GM21515 (cell line): ENCODE measurements at regions not wholly inside any gene's neighbourhood (a gene's known extent, or its start where the extent isn't known, plus 50 kb on each side); places are given as distances from the start of the nearest gene placed in this dataset.

ENCODE experiments used
- ATAC-seq: cut with Tn5 transposase; IDR thresholded peaks from one replicate; pipeline ENCODE4 v1.9.1; 2021; ENCODE audit not compliant: unreplicated experiment

DNA sequence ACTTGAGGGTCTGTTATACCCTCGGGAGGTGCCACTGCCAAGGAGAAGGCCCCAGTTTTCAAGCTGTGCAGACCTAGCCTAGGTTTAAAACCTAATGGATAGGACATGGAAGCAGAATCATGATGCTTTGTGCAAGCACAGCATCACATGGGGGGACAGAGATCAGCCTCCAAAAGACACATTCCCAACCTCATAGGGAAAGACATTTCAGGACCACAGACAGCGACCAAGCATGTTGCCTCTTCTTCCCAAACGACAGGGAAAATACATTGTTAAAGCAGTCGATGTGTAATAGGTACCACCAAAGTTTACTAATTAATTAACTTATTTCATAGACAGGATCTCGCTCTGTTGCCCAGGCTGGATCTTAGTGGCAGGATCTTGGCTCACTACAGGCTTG, 573.9 kb downstream of the TCERG1L start:
- no peak for ATAC-seq

DNA sequence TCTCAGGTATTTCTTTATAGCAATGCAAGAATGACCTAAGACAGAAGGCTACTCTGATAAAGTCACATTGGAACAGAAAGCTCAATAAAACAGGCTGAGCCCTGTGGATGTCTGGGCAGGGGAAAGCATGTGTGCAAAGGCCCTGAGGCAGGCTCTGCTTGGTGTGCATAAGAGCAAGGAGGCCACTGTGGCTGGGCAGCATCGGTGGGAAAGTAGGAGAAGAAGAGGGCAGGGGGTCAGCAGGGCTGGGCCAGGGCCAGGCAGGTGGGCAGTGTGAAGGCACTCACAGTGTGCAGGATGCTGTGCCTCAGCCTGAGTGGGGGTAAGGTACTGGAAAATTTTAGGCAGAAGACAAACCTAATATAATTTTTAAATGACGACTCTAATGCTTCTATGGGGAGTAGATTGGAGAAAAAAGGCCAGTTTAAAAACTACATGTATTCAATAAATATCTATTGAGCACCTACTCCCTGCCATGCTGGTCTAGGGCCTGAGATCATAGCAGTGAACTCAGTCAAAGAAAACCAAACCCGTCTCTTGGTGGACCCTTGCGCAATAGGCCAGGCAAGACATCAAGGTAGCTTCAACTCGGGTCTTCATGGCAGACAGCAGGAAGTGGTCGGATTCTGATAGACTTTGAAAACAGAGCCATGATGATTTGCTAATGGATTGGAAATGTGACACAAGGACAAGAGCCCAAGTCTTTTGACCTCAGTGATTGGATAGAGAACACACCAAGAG, 572.3 kb downstream of the TCERG1L start:
- ATAC-seq = no peak

GRCh38 chr10:130739757-130740145, 571.8 kb downstream of the TCERG1L start:
- ATAC-seq = no peak

DNA sequence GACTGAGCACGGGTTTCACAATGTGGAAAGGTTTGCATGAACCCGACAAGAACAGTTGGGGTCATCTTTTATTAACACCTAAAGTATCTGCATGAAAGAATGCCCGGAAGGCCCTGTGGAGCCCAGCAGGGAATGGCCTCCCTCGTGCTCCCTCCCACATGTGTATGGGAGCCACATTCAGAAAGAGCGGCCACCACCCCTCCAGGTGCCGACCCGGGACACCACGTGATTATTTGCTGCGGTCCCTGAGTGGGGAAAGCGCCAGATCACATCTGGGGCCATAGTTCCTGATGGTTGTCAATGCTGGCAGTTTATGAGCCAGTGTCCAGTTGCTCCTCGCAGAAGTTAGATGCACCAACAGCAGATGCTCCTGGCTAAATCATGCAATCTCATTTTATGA, 571.4 kb downstream of the TCERG1L start:
- ATAC-seq = no peak

DNA sequence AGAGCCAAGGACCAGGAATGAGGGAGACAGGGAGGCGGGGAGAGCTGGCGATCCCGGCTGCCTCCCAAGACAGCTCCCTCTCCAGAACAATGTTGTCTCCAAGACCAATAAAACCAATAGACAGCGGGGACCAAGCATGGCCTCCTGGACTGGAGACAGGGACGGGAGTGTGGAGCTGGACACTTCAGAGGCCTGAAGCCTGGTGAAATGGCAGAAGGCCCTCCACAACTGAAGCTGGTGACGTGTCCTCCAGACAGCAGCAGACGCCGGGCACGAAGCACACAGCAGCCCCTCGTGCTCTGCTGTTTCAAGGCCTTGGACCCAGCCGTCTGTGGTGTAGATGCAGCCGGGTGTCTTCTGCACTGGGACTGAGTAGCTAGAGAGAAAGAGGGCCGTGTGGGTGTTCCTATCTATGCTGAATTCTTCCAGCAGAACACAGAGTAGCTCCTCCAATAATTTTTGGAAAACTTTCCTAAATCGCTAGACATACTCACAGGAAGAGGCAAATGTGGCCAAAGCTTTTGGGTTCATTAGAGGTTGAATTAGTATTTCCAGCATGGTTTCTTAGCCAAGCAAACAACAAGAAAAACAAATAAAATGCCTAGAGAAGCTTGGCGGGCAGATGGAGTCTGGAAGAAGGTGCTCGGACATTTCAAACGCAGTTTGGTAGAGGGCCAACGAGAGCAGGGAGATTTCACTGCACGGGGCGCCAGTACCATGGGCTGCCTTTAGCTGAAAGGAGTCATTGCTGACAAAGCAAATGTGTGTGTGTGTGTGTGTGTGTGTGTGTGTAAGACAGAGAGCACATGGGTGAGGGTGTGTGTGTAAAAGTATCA, 570.4 kb downstream of the TCERG1L start:
- no peak for ATAC-seq

GRCh38 chr10:130741901-130742855, 569.3 kb downstream of the TCERG1L start:
- no peak for ATAC-seq

DNA sequence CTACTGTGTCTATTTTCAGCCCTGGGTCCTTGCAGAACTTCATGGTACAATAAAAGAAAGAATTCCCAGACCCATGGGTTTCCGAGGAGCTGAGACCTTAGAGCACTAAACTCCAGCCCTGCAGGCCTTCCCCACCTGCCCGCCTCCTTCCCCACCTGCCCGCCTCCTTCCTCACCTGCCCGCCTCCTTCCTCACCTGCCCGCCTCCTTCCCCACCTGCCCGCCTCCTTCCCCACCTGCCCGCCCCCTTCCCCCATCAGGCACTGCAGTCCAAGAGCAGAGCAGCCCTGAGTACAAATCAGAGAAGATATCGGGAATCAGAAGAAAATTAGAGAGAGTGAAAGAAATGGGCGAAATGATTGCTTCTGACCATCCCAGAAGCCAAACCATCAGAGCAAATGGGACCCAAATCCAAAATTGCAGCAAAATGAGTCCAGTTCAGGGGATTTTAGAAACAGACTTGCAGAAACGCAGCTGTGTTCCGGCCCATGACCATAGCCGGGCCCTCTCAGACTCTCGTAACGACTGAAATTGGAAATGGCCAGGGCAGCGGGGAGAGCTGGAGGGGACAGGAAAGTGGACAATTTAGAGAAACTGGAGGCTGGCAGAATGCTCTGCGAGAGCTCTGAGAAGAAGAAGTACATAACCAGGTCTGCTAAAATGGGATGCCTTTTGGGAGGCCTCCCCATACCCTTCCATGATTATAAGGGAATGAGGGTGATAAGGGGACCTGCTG, 568.4 kb downstream of the TCERG1L start:
- ATAC-seq = no peak

DNA sequence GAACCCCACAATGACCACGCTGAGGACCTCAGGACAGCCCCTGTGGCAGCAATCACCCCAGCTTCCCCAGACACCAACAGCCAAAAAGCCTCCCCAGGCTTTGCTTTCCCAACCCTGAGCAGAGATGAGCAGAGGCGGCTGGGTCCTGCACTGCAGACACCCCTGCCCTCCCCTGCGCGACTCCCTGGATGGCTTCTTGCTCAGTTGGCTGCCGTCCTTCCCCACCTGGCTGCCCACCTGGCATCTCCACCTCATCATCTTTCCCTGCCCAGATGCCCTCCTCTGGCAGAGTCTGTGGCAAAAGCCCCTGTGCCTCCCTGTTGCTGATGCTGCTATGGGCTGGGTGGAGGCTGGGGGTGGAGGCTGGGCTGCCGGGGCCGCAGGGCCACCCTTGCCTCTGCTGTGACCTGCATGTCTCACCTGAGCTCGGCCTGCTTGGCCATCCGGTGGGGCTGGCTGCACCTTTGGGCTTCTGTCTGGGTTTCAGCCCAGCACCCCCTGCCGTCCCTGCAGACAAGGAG, 567.7 kb downstream of the TCERG1L start:
- ATAC-seq = no peak

GRCh38 chr10:130744631-130745030, 566.9 kb downstream of the TCERG1L start:
- no peak for ATAC-seq

DNA sequence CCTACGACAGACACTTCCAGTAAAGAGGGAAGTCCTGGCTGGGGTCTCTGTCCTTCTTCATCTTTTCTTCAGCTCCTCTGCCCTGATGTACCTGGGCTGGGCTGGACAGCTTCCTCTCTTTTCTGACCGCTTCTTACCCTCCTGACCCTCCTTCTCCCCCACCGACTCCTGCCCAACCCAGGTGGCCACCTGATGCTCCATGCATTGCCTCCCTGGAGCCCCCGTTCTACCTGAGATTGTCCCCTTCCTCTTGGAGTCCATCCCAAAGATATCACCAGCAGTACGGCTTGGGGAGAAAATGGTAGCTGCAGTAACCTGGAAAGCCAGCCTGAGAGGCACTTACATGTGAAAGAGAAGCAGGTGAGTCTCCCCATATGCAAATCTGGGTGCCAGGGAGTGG, 566.3 kb downstream of the TCERG1L start:
- ATAC-seq = no peak

DNA sequence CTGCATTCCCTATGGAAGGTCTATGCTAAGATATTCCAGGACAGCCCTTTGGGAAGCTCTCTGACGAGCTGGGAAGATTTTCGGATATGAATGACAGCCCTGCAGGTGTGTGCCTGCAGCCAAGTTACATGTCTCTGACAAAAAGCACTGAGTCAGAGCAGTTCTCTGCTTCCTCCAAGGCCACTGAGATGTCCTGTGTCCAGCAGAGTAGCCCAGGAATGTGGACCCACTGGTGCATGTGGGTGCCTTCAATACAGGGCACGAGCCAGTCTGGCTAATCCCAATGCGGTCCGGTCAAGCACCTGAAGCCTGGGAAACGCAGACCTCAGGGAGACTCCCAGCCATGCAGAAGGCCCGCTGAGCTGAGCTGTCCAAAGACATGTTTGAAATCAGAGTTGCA, 565.7 kb downstream of the TCERG1L start:
- ATAC-seq = no peak

DNA sequence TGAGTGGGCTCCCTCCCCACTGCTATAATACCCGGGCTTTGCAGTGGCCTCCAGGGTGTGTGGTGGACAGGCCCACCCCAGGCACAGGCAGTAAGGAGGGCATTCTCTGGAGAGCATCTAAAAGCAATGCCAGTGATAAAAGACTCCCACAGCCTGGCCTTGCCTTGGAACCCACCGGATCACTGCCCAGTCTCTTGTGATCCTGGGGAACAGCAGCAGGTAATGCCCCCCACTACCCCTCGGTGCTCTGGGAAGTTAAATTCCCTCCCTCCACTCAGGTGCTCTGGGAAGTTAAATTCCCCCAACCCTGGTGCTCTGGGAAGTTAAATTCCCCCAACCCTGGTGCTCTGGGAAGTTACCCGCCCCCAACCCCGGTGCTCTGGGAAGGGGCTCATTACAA, 565.2 kb downstream of the TCERG1L start:
- ATAC-seq = no peak

DNA sequence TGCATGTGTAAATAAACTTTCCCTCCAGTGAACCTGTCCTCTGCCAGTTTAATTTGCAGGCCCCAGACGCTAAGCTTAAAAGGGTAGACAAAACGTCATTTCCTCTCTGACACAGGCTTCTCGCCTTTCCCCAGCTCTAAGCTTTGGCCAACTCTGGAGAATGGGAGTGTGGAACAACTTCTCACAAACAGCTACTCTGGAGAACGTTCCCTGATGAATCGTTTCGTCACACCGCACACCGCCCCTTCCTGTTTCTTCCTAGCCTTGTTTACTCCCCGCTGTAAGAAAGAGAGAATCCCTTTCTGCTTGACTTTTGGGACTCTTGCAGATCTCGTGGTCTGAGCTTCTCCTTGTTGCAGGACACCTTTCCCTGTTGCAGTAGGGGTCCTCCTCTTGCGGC, 564.2 kb downstream of the TCERG1L start:
- ATAC-seq = no peak

DNA sequence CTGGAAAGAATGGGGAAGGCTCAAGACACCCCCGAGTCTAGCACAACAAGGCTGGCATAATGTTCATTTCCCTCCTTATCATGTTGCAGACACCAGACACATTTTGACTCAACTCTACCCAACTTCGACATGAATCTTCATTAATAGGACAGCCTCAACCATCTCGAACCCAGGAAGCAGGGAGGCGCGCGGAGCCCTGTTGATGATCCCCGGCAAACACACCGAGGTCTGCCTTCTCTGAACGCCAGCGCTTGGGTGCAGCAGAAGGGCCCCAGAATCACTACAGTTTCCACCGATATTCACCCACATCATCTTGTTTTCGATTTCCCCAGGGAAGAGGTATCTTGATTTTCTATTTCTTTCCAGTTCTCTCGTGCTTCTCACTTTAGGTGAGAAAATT, 563.6 kb downstream of the TCERG1L start:
- no peak for ATAC-seq

GRCh38 chr10:130748409-130749057, 563.0 kb downstream of the TCERG1L start:
- ATAC-seq = no peak

GRCh38 chr10:130749911-130750310, 561.6 kb downstream of the TCERG1L start:
- no peak for ATAC-seq

- ATAC-seq = no peak
Observed at GRCh38 chr10:130750441-130750840, 561.1 kb downstream of the TCERG1L start.

DNA sequence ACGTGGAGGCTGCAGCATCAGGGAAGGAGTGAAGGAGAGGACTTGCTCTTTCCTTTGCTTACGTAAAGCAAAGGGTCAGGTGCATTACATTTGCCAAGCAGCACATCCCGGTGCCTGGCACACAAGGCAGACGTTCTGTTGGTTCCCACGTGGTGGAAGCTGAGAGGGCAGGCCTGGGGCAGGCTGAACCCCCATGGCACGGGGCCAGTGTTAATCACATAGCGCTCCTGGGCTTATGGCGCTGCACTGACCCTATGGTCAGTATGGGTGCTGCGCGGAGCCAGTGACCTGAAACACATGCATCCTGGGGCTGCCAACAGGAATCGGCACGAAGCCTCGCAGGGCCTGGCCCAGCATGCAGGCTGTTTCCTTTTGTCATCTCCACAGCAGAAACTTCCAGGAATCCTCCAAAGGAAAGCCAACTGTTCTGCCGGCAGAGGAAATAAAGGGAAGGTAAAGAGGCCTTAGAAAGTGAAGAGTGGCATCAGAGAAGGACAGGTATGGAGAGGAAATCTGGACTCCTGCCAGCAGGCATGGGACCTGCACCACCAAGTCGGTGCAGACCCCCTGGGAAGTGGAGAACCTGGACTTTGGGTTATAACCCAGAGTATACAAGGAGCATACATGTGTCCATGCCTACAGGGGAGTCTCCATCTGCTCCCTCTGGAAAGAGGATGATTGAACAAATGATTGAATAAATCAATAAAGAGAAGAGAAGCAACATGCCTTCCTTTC, 560.2 kb downstream of the TCERG1L start:
- ATAC-seq = no peak

- no peak for ATAC-seq
Observed at GRCh38 chr10:130751851-130752250, 559.7 kb downstream of the TCERG1L start.
